ENCODE measurements at regions not wholly inside any gene's neighbourhood (a gene's known extent, or its start where the extent isn't known, plus 50 kb on each side); places are given as distances from the start of the nearest gene placed in this dataset.
"Not testable (repeated sequence)": the region's sequence is repeated elsewhere in the genome, so short reads cannot be mapped to it uniquely, and the experiment has no call there.

DNA sequence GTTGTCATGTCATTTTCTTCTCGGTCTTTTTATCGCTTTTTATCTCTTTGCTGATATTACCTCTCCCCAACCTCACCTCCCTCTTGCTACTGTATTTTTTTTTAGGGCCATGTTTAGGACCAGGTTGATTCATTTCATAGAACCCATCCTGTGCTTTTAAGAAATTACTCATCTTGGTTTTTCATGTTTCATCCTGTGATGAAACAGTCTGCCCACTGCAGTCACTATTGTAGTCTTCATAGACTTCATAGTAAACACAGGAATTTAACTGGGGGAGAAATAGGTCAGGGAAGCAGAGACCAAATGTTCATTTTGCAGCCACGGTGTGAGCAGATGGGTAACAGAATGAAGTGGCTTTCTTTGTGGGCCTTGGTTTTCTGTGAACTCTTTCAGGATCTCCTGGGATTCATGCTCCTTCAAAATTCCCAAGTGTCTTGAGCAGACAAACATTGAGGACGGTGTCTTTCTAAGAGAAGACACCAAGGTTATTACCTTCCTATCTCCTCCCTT is 161.8 kb downstream of the NAA11 start:
- CTCF ChIA-PET: no interaction called here
- Histone ChIP-seq H3K27ac (ENCODE audit: low read depth, low read length) (no peak overlapping the region), H3K4me3 (ENCODE audit: low read depth, low read length) (no peak overlapping the region), H3K27me3 (ENCODE audit: control insufficient read depth, insufficient read depth, low read length) (no peaks in the 10 kb centered on the region), H3K9me3 (ENCODE audit: control insufficient read depth, insufficient read depth, low read length) (no peaks in the 10 kb centered on the region)
- POLR2A ChIA-PET: no interaction called here
- TF ChIP-seq, protein P1, sequence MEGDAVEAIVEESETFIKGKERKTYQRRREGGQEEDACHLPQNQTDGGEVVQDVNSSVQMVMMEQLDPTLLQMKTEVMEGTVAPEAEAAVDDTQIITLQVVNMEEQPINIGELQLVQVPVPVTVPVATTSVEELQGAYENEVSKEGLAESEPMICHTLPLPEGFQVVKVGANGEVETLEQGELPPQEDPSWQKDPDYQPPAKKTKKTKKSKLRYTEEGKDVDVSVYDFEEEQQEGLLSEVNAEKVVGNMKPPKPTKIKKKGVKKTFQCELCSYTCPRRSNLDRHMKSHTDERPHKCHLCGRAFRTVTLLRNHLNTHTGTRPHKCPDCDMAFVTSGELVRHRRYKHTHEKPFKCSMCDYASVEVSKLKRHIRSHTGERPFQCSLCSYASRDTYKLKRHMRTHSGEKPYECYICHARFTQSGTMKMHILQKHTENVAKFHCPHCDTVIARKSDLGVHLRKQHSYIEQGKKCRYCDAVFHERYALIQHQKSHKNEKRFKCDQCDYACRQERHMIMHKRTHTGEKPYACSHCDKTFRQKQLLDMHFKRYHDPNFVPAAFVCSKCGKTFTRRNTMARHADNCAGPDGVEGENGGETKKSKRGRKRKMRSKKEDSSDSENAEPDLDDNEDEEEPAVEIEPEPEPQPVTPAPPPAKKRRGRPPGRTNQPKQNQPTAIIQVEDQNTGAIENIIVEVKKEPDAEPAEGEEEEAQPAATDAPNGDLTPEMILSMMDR (IDR thresholded peaks at IDR 0.05; ENCODE audit: low read depth, low read length): no peak
- DNase-seq (ENCODE audit: low read depth, low spot score): no peak

DNA sequence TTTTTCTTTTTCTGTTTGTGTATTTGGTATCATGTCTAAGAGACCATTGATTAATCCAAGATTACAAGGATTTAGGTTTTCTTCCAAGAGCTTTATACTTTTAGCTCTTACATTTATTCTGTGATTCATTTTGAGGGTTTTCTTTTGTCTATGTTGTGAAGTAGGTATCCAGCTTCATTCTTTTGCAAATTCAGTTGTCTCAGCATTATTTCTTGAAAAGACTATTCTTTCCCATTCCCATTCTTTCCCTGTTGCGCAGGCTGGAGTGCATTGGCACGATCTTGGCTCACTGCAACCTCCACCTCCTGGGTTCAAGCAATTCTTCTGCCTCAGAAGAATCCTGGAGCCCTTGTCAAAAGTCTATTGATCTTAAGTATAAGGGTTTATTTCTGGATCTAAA is 164.9 kb downstream of the NAA11 start:
- no peak overlapping the region for H3K27ac ChIP-seq (ENCODE audit: low read depth, low read length)
- TF ChIP-seq, protein P1 (IDR thresholded peaks at IDR 0.05; ENCODE audit: low read depth, low read length): no peak
- ChIA-PET POLR2A (no interaction called here), CTCF (interaction anchor here (0.9 kb wide), 1 partner anchor 13 kb away, joined by 5 read pairs; no protein-coding TSS in a partner anchor)
- H3K27me3 ChIP-seq (ENCODE audit: control insufficient read depth, insufficient read depth, low read length): no peaks in the 10 kb centered on the region
- H3K4me3 ChIP-seq (ENCODE audit: low read depth, low read length): no peak overlapping the region
- DNase-seq (ENCODE audit: low read depth, low spot score): no peak
- H3K9me3 ChIP-seq (ENCODE audit: control insufficient read depth, insufficient read depth, low read length): no peaks in the 10 kb centered on the region

DNA sequence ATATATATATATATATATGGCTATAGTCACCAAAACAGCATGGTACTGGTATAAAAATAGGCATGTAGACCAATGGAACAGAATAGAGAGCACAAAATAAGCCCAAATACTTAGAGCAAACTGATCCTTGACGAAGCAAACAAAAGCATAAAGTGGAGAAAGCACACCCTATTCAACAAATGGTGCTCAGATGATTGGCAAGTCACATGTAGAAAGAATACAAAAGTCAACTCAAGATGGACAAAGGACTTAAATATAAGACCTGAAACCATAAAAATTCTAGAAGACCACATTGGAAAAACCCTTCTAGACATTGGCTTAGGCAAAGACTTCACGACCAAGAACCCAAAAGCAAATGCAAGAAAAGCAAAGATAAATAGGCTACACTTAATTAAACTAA is 167.2 kb downstream of the NAA11 start:
- CTCF ChIA-PET; H3K27me3 ChIP-seq (ENCODE audit: control insufficient read depth, insufficient read depth, low read length); H3K27ac ChIP-seq (ENCODE audit: low read depth, low read length); DNase-seq (ENCODE audit: low read depth, low spot score); POLR2A ChIA-PET; H3K4me3 ChIP-seq (ENCODE audit: low read depth, low read length); H3K9me3 ChIP-seq (ENCODE audit: control insufficient read depth, insufficient read depth, low read length): not testable (repeated sequence)

DNA sequence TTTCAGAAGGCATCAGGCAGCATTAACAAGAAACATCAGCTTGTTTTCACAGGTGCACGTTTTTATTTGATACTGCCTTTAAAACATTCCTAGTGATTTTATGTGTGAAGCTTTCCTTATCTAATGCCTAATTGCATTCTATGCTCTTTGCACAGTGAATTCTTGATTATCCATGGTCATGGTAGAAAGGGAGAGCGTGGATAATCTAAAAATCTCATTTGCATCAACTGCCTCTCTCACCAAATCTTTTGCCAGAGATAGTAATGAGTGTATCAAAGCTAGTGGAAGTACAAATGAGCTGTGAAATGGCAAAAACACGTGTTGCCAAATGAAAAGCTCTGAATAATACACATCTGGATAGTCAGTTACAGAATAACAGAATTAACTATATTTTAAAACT is 170.5 kb downstream of the NAA11 start:
- ChIA-PET POLR2A (no interaction called here), CTCF (no interaction called here)
- Histone ChIP-seq H3K27ac (ENCODE audit: low read depth, low read length) (no peak overlapping the region), H3K27me3 (ENCODE audit: control insufficient read depth, insufficient read depth, low read length) (no peaks in the 10 kb centered on the region), H3K9me3 (ENCODE audit: control insufficient read depth, insufficient read depth, low read length) (no peaks in the 10 kb centered on the region), H3K4me3 (ENCODE audit: low read depth, low read length) (no peak overlapping the region)
- TF ChIP-seq, protein P1 (IDR thresholded peaks at IDR 0.05; ENCODE audit: low read depth, low read length): no peak
- DNase-seq (ENCODE audit: low read depth, low spot score): no peak

DNA sequence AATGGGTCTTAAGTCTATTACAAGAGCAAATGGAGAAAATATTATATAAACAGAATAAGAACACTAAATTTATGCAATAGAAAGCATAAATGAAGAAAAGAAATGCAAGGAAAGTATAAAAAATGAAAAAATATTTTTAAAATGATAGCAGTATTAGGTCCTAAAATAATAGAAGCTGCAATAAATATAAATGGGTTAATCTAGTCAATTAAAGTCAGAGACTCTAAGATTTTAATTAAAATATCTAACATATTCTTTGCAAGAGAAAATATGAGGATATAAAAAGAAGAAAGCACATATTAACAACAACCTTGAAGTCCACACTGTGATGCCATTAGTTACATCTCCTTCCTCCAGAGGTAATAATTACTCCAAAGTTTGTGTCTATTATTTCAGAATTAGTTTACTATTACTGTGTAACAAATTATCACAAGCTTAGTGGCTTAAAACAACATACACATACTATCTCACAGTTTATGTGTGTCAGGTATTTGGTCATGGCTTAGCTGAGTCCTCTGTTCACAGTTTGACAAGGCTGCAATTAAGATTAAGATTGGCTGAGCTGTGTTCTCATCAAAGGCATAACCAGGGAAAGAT is 174.9 kb downstream of the NAA11 start:
- Histone ChIP-seq H3K9me3 (ENCODE audit: control insufficient read depth, insufficient read depth, low read length) (no peaks in the 10 kb centered on the region), H3K4me3 (ENCODE audit: low read depth, low read length) (no peak overlapping the region), H3K27me3 (ENCODE audit: control insufficient read depth, insufficient read depth, low read length) (no peaks in the 10 kb centered on the region), H3K27ac (ENCODE audit: low read depth, low read length) (no peak overlapping the region)
- ChIA-PET CTCF (interaction anchor here (0.5 kb wide), 1 partner anchor 1094 kb away, joined by 4 read pairs; the partner anchor contains the start of gene FRAS1), POLR2A (no interaction called here)
- TF ChIP-seq, protein P1 (IDR thresholded peaks at IDR 0.05; ENCODE audit: low read depth, low read length): no peak
- DNase-seq (ENCODE audit: low read depth, low spot score): no peak

Measured in AG04450 (cell line).